NCI-H2196 (cell line): ENCODE measurements at regions not wholly inside any gene's neighbourhood (a gene's known extent, or its start where the extent isn't known, plus 50 kb on each side); places are given as distances from the start of the nearest gene placed in this dataset.

Experiments
- DNase-seq: peaks from one replicate; lab custom pipeline; 2025; ENCODE audit not compliant: unreplicated experiment; lab: John Stamatoyannopoulos, UW

- DNase-seq = no peak
Observed at GRCh38 chr1:38097284-38097898, 50.8 kb upstream of the POU3F1 start.
